Natural killer cell (primary cell): ENCODE measurements at regions not wholly inside any gene's neighbourhood (a gene's known extent, or its start where the extent isn't known, plus 50 kb on each side); places are given as distances from the start of the nearest gene placed in this dataset.

Experiments used
- ATAC-seq, 3 donors: fragments of 150-1000 bp in 2 of 3; fragments of 200-7000 bp in 1 of 3; cut with Tn5 transposase; 1 replicate in 1 of 3; 2 replicates in 2 of 3; pipeline ENCODE4 v1.10.0; 2021; ENCODE audit warnings: mild to moderate bottlenecking in 2 of 3, moderate library complexity in 2 of 3
- DNase-seq, 2 donors: peaks; one replicate each; pipeline versions ENCODE4 v3.0.0 to v3.0.0-alpha.2; 2013 to 2021; ENCODE audit warnings: mixed read lengths in 1 of 2
- H3K27ac ChIP-seq: one replicate; pipeline ENCODE4 v1.5.1; 2013; ENCODE audit warnings: mild to moderate bottlenecking, low read length
- H3K27me3 ChIP-seq: one replicate; pipeline ENCODE4 v1.6.1; 2013; ENCODE audit warnings: low read length; ENCODE audit not compliant: control insufficient read depth, insufficient read depth
- H3K36me3 ChIP-seq: one replicate; pipeline ENCODE4 v1.6.1; 2013; ENCODE audit warnings: low read length; ENCODE audit not compliant: control insufficient read depth, insufficient read depth
- H3K4me1 ChIP-seq: one replicate; pipeline ENCODE4 v1.6.1; 2013; ENCODE audit warnings: low read length; ENCODE audit not compliant: control insufficient read depth, insufficient read depth
- H3K4me3 ChIP-seq: one replicate; pipeline ENCODE4 v1.5.1; 2013; ENCODE audit warnings: low read length
- H3K9me3 ChIP-seq: one replicate; pipeline ENCODE4 v1.6.1; 2013; ENCODE audit warnings: low read length; ENCODE audit not compliant: control insufficient read depth, insufficient read depth
- H3K27ac Mint-ChIP-seq, 2 donors: one replicate each; pipeline ENCODE4 v1.8.0; 2022; ENCODE audit warnings: mild to moderate bottlenecking in 2 of 2, mixed read lengths in 2 of 2, moderate library complexity in 1 of 2
- H3K27me3 Mint-ChIP-seq, 2 donors: one replicate each; pipeline ENCODE4 v1.8.0; 2022; ENCODE audit warnings: low read depth in 2 of 2, mixed read lengths in 2 of 2
- H3K36me3 Mint-ChIP-seq: one replicate; pipeline ENCODE4 v1.8.0; 2022; ENCODE audit warnings: mixed read lengths
- H3K4me1 Mint-ChIP-seq, 2 donors: one replicate each; pipeline ENCODE4 v1.8.0; 2022; ENCODE audit warnings: mixed read lengths in 2 of 2
- H3K4me3 Mint-ChIP-seq: one replicate; pipeline ENCODE4 v1.8.0; 2022; ENCODE audit warnings: mild to moderate bottlenecking, moderate library complexity, mixed read lengths
- H3K9me3 Mint-ChIP-seq, 2 donors: one replicate each; pipeline ENCODE4 v1.8.0; 2022; ENCODE audit warnings: mixed read lengths in 2 of 2
- CTCF ChIP-seq: fragments of 200-600 bp; IDR thresholded peaks from one replicate; pipeline ENCODE4 v1.8.0; 2022; ENCODE audit warnings: antibody characterized with exemption
- WGBS: methylation state at CpG from one replicate; pipeline ENCODE4 v1.1.7; 2013; ENCODE audit warnings: missing lambda C conversion rate; ENCODE audit not compliant: insufficient coverage; 5-methylcytosine and 5-hydroxymethylcytosine counted together
- intact Hi-C: fragments of 100-400 bp; cut with micrococcal nuclease; formaldehyde crosslinking; loops from one replicate; pipeline ENCODE4 v1.14.2; 2022

GRCh38 chr2:156959481-156959880 is 298.0 kb upstream of the GALNT5 start:
- no peaks in the 10 kb centered on the region for H3K27me3 ChIP-seq
- Mint-ChIP-seq H3K4me3 (no peak overlapping the region), H3K27ac (no peak overlapping the region), H3K4me1 (no peaks in the 10 kb centered on the region), H3K36me3 (no peaks in the 10 kb centered on the region), H3K27me3 (no peaks in the 10 kb centered on the region), H3K9me3 (peaks cover 2 to 4% of the 10 kb centered on the region in 2 donors)
- no peaks in the 10 kb centered on the region for H3K4me1 ChIP-seq
- H3K36me3 ChIP-seq = no peaks in the 10 kb centered on the region
- intact Hi-C loops = no loop called here
- H3K4me3 ChIP-seq = no peak overlapping the region
- H3K9me3 ChIP-seq = peaks cover 16% of the 10 kb centered on the region
- WGBS = 85% methylated on average over 4 of the region's 4 CpGs
- H3K27ac ChIP-seq = no peak overlapping the region
- TF ChIP-seq CTCF = no peak
- ATAC-seq (no peak), DNase-seq (no peak)

GRCh38 chr2:156982615-156983014 is 274.9 kb upstream of the GALNT5 start:
- DNase-seq = no peak
- intact Hi-C loops = no loop called here

GRCh38 chr2:156986339-156986988 is 271.0 kb upstream of the GALNT5 start:
- no peaks in the 10 kb centered on the region for H3K36me3 ChIP-seq
- peaks cover 0 to 3% of the 10 kb centered on the region in 2 donors for H3K9me3 Mint-ChIP-seq
- no peaks in the 10 kb centered on the region for H3K36me3 Mint-ChIP-seq
- no peak overlapping the region for H3K4me3 Mint-ChIP-seq
- no peaks in the 10 kb centered on the region for H3K9me3 ChIP-seq
- no peaks in the 10 kb centered on the region for H3K27me3 ChIP-seq
- no peak overlapping the region for H3K4me3 ChIP-seq
- no peaks in the 10 kb centered on the region for H3K27me3 Mint-ChIP-seq
- no peak overlapping the region for H3K27ac Mint-ChIP-seq
- intact Hi-C loops = no loop called here
- no peaks in the 10 kb centered on the region for H3K4me1 ChIP-seq
- H3K27ac ChIP-seq = no peak overlapping the region
- DNase-seq = no peak
- no peaks in the 10 kb centered on the region for H3K4me1 Mint-ChIP-seq
- ATAC-seq = no peak
- WGBS = 69% methylated on average over 3 of the region's 4 CpGs
- TF ChIP-seq CTCF = no peak

More at GRCh38 chr2:156982615-156983014, 274.9 kb upstream of the GALNT5 start:
- Mint-ChIP-seq H3K27ac (no peak overlapping the region), H3K9me3 (peaks cover 7 to 9% of the 10 kb centered on the region in 2 donors), H3K4me1 (no peaks in the 10 kb centered on the region), H3K4me3 (no peak overlapping the region), H3K36me3 (no peaks in the 10 kb centered on the region), H3K27me3 (no peaks in the 10 kb centered on the region)
- no peak for ATAC-seq
- Histone ChIP-seq H3K27me3 (no peaks in the 10 kb centered on the region), H3K36me3 (no peaks in the 10 kb centered on the region), H3K9me3 (no peaks in the 10 kb centered on the region), H3K4me1 (no peaks in the 10 kb centered on the region), H3K27ac (no peak overlapping the region), H3K4me3 (no peak overlapping the region)
- no peak for TF ChIP-seq CTCF
- WGBS = 60% methylated on average over 2 of the region's 2 CpGs

GRCh38 chr2:156999661-157000060 is 257.8 kb upstream of the GALNT5 start:
- no peak for ATAC-seq
- 91% methylated on average over 4 of the region's 4 CpGs for WGBS

More at GRCh38 chr2:156999661-157000060, 257.8 kb upstream of the GALNT5 start:
- Histone ChIP-seq H3K36me3 (no peaks in the 10 kb centered on the region), H3K4me1 (no peaks in the 10 kb centered on the region), H3K4me3 (no peak overlapping the region), H3K27ac (no peak overlapping the region), H3K27me3 (no peaks in the 10 kb centered on the region), H3K9me3 (no peaks in the 10 kb centered on the region)
- Mint-ChIP-seq H3K9me3 (peaks cover 10 to 11% of the 10 kb centered on the region in 2 donors), H3K4me3 (no peak overlapping the region), H3K27ac (no peak overlapping the region), H3K36me3 (no peaks in the 10 kb centered on the region), H3K27me3 (no peaks in the 10 kb centered on the region), H3K4me1 (no peaks in the 10 kb centered on the region)
- intact Hi-C loops = no loop called here
- no peak for TF ChIP-seq CTCF
- no peak for DNase-seq
